HG03064 (cell line): ENCODE measurements at regions not wholly inside any gene's neighbourhood (a gene's known extent, or its start where the extent isn't known, plus 50 kb on each side); places are given as distances from the start of the nearest gene placed in this dataset.
A peak's percentile ranks its signal among the peaks of the same experiment; 100 is the strongest.
"Not testable (repeated sequence)": the region's sequence is repeated elsewhere in the genome, so short reads cannot be mapped to it uniquely, and the experiment has no call there.

Experiments
- ATAC-seq: cut with Tn5 transposase; IDR thresholded peaks from one replicate; pipeline ENCODE4 v1.9.1; 2021; ENCODE audit warnings: low read depth; ENCODE audit not compliant: unreplicated experiment

- no peak for ATAC-seq
Measured at GRCh38 chr12:66768293-66768692, 89.4 kb upstream of the GRIP1 start.

GRCh38 chr12:66774929-66775328 lies 96.1 kb upstream of the GRIP1 start:
- no peak for ATAC-seq

GRCh38 chr12:66775871-66776270 lies 97.0 kb upstream of the GRIP1 start:
- no peak for ATAC-seq

GRCh38 chr12:66776974-66777373 lies 98.1 kb upstream of the GRIP1 start:
- ATAC-seq = peak; percentile 94

GRCh38 chr12:66779466-66779865 lies 100.6 kb upstream of the GRIP1 start:
- no peak for ATAC-seq

- no peak for ATAC-seq
Measured at GRCh38 chr12:66786531-66787308, 107.8 kb upstream of the GRIP1 start.

GRCh38 chr12:66799551-66799950 lies 120.7 kb upstream of the GRIP1 start:
- ATAC-seq = no peak

- no peak for ATAC-seq
Measured at GRCh38 chr12:66800046-66800445, 121.2 kb upstream of the GRIP1 start.

GRCh38 chr12:66803930-66804329 lies 125.1 kb upstream of the GRIP1 start:
- ATAC-seq = no peak

- ATAC-seq = no peak
Measured at GRCh38 chr12:66804563-66804974, 125.7 kb upstream of the GRIP1 start.

GRCh38 chr12:66808606-66809005 lies 129.7 kb upstream of the GRIP1 start:
- no peak for ATAC-seq

- ATAC-seq = no peak
Measured at GRCh38 chr12:66813137-66813892, 134.4 kb upstream of the GRIP1 start.

- no peak for ATAC-seq
Measured at GRCh38 chr12:66819587-66819986, 140.7 kb upstream of the GRIP1 start.

GRCh38 chr12:66822961-66823360 lies 144.1 kb upstream of the GRIP1 start:
- ATAC-seq = no peak

- no peak for ATAC-seq
Measured at GRCh38 chr12:66823857-66824570, 145.1 kb upstream of the GRIP1 start.

GRCh38 chr12:66825921-66826320 lies 147.0 kb upstream of the GRIP1 start:
- not testable (repeated sequence) for ATAC-seq

GRCh38 chr12:66829660-66830325 lies 150.9 kb upstream of the GRIP1 start:
- no peak for ATAC-seq

- no peak for ATAC-seq
Measured at GRCh38 chr12:66831495-66831894, 152.6 kb upstream of the GRIP1 start.

GRCh38 chr12:66832997-66833396 lies 154.1 kb upstream of the GRIP1 start:
- no peak for ATAC-seq

GRCh38 chr12:66836623-66837310 lies 157.9 kb upstream of the GRIP1 start:
- no peak for ATAC-seq
